Left hindlimb (tissue), 1 donor: ENCODE measurements at regions not wholly inside any gene's neighbourhood (a gene's known extent, or its start where the extent isn't known, plus 50 kb on each side); places are given as distances from the start of the nearest gene placed in this dataset.

Experiments used
- DNase-seq: peaks from one replicate; pipeline ENCODE4 v3.0.0-alpha.2; 2018

DNA sequence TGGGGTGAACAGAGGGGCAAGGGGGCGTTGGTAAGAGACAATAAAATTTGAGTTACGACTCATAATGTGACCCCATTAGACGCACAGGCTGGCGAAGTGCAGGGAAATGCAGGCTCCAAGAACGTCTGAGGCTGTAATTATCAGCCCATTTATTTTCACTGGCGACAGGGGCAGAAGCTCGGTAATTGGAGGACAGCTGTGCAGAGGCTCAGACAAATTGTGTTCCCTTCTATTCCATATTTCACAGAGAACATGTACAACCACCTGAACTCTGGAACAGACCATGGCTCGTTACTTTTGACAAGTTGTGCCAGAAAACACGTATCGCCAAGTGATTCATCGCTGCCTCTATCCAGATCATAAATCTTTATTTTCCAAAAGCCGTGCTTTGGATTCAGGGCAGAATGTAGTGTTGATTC is 137.3 kb upstream of the FRMD4A start:
- peak; percentile 46 for DNase-seq

DNA sequence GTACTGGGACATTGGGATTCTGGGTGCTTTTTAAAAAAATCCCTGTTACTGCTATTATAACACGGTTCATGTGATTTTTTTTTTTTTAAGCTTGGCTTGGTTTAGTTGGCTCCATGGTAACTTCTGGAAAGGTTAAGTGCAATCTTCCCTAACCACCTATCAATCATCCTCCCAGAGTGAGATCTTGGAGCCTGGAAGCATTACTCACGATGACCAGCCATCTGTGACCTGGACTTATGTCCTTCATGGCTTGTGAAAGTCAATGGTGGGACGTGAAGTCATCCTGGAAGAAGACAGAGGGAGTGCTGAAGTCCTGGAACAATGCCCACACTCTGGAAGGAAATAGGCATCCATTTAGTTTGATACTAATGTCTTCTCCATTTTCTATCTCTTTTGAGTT is 135.5 kb upstream of the FRMD4A start:
- DNase-seq: peak; percentile 46

DNA sequence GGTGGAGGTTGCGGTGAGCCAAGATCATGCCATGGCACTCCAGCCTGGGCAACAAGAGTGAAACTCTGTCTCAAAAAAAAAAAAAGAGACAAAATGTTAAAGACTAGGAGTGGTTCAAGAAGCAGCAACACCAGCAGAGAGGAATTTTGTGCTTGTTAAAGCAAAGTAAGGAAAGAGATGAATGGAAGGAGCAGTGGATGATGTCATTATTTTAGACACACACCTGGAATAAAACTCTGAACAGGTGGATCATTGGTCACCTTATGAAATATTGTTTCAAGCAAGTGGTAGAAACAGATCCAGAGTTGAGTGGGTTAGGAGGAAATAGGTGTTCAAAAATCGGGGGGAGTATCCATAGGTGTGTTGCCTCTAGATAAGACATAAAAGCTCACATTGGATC is 129.7 kb upstream of the FRMD4A start:
- DNase-seq: no peak

DNA sequence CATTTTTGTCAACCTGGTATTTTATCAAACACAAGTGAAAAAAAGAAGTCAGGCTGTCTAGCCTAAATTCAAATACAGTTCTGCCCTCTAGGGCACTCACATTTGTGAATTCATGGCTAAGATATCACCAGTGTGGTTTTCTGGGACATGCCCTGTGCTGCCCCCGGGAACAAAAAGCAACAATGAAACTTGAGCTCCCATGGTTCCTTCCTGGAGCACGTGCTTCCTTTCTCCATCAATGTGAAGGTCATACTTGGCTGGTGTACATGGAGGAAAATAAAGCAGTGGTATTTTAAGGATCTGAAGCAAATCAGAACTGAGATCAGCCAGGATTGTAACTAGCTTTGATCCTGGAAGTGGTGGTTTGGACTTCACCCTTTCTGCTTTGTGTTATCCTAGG is 128.9 kb upstream of the FRMD4A start:
- no peak for DNase-seq

DNA sequence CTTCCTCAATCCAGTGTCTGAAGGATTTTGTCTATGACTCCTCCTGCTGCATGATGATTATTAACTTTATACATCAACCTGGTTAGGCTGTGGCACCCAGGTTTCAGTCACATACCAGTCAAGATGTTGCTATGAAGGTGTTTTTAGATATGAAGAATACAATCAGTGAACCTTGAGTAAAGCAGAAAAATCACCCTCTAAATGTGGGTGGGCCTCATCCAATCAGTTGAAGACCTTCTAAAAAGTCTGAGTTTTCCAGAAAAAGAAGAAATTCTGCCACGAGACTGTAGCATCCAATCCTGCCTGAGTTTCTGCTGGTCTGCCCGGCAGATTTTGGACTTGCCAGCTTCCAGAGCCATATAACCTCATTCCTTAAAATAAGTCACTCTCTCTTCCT is 126.1 kb upstream of the FRMD4A start:
- DNase-seq: no peak

DNA sequence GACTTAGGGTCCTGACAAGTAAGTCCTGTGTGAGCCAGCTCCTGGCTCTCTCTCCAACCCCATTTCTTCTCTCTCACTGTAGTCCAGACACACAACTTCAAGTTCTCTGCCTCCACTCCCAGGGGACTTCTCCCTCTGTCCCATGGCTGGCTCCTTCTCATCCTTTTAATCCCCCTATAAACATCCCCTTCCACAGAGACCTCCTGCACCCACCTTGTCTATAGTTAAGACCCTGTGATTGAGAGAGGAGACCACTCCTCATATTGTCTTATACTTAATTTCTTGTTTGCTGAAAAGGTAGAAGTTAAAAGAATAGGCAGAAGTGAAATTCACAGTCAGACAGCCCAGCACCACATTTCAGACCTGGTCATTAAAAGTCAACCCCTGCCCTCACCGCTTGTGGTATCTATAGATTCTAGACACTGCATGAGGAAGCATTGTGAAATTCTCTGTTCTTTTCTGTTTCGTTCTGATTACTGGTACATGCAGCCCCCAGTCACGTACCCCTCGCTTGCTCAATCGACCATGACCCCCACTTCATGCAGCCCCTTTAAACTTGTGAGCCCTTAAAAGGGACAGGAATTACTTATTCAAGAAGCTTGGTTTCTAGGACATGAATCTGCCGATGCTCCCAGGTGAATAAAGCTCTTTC is 125.6 kb upstream of the FRMD4A start:
- no peak for DNase-seq

DNA sequence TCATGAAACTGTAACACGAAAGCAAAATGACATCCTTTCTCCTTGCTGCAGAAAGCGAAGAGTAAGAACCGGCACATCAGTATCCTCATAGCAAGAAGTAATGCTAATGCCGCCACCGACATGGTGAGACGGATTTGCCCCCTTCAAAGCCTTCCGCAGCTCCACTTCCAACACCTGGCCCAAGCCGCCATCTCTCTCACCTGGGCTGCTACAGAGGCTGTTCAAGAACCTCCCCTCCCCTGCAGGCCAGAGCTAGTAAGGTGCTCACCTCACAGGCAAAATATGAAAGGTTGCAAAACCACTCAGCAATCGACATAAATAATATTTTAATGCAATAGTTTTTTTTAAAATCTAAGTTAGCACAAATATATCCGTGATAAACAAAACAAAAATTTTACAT is 123.9 kb upstream of the FRMD4A start:
- DNase-seq: no peak

DNA sequence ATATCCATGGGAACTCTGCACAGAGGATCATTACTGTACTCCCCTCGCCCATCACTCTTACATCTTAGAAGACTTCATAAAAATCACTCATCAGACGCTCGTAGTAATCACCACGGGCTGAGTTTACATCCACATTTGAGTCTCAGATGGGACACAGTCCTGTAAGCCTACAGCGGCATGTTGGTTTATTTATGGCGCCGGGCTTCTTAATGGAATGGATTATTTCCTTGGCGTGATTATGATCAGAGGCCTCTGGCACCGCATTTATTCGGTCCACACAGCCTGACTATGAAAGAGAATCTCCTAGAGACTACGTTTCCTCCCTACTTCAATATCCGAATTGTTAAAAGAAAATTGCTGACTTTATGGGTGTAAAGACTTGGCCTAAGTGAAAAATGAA is 123.5 kb upstream of the FRMD4A start:
- DNase-seq: no peak

DNA sequence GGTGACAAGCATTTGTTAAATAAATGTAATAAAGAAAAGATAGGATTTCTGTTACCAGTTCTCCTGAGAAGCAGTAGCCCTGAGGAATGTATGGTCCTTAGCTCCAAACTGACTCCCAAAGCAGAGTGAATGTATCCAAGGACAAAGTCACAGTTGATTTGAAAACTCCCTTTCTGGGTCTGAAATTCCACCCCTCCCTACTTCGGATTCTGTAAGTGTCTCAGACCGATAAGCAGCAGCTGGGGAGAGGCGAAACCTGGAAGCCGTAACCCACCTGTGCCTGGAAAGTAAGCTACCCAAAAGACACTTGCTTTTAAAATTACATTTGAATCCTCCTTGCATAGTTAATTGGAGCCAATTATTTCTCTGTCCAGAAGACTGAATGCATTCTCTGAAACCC is 122.9 kb upstream of the FRMD4A start:
- no peak for DNase-seq

DNA sequence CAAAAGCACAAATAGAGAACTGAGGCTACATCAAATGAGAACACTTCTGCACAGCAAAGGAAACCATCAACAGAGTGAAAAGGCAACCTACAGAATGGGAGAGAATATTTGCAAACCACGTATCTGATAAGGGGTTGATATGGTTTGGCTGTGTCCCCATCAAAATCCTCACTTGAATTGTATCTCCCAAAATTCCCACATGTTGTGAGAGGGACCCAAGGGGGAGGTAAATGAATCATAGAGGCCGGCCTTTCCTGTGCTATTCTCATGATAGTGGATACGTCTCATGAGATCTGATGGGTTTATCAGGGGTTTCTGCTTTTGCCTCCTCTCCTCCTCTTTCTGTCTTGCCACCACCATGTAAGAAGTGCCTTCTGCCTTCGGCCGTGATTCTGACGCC is 120.6 kb upstream of the FRMD4A start:
- DNase-seq: no peak

DNA sequence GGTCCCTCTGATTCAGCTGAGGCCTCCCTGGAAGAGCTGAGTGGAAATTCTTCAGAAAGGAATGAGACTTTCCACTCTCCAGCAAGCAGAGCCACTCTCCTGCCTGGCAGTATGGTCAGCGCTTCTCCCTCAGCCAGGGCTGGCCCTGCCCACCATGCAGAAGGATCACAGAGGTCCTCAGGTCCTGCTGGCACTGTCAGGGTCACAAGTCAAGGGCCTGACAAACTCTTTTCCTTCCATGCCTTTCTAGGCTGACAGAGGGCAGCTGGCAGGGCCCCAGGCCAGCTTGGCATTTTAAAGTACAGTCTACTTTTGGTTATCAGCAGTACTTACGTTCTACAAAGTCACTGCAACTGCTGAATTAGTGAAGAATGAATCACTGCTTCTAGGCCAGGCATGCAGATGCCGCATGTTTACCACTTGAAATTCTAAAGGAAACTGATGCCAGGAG is 119.3 kb upstream of the FRMD4A start:
- peak; percentile 33 for DNase-seq

DNA sequence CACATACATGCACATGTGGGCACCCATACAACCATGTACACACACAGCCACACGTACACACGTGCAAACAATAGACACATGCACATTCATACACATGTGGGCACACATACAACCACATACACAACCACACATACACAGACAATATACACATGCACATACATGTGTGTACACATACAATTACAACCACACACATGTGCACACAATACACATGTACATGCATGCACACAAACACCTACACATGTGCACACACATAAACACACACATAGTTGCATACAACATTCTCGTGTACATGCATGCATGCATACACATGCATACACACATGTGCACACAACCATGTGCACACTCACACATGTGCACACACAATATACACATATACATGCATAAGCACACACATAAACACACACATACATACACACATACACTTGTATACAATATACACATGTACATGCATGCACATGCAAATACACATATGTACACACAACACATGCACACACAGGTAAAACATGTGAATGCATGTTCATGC is 118.6 kb upstream of the FRMD4A start:
- no peak for DNase-seq

DNA sequence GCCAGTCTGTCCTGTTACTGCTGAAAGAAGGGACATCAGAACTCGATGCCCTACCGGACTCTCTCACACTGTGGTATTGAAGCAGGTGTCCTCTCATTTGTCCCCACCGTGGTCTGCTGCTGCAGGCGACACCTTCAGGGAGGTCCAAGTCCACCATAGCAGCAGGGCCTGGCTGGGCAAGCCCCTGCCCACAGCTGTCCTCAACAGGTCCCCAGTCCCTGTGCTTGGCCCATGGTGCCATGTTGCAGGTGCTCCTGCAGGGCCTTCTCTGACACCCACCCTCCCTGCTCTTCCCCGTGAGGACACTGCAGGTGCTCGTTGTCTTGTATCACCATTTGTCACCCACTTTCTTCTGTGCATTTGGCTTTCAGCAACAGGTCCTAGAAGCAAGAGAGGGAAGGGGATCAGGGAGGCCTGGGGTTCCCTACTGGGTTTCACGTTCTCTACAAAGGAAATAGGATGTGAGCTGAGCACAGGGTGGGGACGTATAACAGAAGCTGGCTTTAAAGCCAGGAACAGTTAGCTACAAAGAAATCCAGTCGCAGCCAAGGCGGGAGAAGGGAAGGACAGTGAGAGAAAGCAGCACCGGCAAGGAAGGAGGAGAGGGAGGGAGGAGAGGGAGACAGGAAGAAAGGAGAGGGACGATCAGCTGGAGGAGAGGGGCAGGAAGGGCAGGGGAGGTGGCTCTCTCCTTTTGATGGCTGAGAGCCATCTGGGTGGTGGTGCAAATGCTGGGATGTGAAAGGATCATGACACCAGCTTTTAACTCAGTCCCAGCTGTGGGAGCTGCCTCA is 117.7 kb upstream of the FRMD4A start:
- no peak for DNase-seq

DNA sequence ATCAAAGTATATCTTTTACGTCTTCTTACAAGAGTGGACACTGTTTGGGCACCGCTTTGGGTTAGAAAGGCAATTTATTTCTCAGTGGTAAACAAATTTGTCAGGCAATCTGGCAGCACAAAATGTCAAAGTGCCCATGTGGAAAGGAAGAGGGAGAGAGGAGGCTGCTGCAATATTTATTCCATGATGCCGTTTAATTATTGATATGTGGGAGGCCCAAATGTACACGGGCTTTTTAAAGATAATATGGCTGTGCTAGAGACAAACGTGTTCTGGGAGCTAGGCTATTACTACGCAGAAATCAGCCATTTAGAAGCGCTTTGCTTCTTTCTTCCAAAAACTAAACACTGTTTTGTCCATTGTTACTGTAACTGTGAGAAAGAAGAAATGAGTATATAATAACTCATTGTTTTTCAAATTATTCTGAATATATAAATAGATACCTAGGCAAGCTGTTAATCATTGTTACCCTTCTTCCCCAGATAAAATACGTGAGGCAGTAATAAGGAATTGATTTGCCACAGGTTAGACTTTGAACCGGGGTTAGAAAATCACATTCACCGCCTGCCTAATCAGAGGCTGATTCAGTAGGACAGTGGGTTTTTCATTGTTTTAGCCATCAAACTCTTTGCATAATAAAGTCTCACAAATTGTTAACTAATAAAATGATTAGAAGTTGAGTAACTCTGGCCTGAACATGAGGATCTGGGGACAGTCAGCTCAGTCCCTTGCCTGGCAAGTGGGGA is 116.5 kb upstream of the FRMD4A start:
- no peak for DNase-seq

DNA sequence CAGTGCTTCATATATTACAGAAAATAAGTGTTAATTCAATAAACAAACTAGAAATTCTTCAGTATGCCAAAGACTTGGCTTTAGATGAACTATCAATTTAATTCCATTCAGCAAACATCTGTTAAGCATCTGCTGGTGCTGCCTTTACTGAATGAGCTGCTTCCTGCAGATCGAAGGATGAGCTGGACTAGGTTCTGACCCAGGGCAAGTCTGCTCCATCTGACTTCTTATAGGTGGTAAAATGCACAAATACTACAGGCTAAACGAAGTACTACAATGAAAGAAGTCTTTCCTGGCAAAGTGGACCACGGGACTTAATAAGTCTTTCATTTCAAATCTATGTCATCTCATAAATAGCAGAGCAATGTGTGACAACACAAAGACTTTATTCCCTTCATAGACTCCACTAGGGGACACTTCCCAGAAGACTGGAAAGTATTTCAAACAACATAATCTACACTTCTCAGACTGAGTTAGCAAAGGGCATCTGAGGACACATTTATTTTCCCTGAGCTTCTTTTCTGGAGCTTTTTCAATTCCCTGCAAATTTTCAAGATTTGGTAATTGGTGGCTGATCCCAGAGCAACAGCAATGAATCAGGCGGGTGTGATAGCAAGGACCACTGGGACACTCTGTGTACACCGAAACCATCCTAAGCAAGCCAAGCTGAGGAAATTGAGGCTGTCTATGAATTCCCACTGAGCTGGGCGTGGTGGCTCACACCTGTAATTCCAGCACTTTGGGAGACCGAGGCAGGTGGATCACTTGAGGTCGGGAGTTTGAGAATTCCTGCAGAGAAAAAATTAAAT is 108.9 kb upstream of the FRMD4A start:
- DNase-seq: no peak

DNA sequence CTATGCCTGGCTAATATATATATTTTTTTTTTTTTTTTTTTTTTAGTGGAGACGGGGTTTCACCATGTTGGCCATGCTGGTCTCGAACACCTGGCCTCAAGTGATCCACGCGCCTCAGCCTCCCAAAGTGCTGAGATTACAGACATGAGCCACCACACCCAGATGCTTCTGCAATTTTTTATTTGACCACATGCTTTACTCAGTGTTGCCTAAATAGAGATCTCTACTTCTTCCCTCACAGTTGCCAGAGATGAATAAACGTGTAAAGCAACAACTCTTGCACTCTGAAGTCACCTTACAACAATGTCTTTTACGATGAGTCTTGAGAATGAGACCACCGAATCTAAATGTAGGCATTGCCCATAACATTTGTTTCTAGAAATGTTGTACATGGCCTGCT is 107.9 kb upstream of the FRMD4A start:
- DNase-seq: no peak

DNA sequence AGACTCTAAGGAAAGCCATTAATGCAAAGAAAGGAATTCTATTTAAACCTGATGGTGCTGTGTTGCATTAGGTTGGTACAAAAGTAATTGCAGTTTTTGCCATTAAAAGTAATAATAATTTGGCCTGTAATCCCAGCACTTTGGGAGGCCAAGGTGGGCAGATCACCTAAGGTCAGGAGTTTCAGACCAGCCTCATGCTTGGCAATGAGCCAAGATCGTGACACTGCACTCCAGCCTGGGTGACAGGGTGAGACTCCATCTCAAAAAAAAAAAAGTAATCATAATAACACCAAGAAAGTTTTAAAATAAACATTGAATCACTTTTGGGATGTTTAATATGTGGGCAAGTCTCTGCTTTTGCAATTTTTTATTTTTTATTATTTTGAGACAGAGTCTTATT is 107.3 kb upstream of the FRMD4A start:
- no peak for DNase-seq

DNA sequence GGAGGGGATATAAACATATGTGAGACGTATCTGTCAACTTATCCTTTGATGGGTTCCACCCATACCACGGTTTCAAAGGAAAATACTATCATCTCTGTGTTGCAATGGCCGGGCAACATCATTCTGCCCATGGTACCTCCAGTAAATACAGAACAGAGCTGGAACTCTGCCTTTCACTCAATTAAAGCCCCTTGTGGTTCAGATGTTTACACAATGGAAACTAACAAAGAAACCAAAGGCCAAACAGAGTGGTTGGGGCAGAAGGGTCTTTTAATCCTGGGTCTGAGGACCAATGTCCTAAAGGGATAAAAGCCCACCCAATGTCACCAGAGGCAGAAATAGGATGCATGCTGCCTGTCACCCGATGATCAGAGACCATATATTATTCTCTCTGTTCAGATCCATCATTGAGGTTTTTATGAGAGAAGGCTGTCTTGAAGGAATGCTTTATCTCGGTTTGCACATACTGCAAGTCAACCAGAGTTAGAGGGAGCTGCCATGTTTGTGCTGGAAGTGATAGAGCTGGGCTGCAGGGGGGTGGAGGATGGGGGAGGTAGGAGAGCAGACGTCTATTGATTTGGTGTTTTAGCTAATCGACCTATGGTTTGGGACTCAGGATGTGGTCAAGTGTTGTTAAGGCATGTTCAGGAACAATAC is 105.4 kb upstream of the FRMD4A start:
- DNase-seq: no peak

DNA sequence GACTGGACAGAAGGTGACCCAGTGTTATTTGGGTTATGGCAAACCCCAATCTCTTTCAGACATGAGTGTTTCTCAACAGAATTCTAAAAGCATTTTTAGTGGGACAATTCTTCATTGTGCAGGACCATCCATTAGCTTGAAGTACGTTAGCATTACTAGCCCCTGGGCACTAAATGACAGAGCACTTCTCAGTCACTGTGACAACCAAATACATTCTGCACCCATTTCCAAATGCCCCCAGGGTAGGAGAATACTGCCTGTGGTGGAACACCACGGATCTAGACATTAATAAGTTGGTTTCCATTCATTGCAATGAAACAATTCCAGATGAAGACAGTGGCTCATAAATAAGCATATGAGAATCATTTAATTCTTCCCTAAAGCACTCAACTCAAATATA is 102.4 kb upstream of the FRMD4A start:
- DNase-seq: no peak

DNA sequence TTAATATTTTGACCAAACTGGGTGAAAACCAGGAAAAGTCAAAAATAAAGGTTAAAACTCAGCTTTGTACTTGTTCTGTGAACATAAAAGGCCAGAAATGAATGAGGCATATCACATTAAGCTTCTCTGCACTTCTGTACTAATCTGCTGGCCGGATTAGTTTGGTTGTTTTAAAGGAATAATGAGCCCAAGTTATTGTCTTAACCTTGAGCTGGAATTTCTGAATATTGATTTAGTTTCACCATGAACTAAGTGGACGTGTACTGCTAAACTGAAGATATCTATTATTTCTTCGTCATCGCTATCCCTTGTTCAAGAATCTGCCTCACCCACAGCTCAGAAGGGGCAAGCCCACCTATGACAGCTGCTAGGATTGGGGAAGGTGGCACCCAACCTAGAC is 101.1 kb upstream of the FRMD4A start:
- DNase-seq: no peak

DNA sequence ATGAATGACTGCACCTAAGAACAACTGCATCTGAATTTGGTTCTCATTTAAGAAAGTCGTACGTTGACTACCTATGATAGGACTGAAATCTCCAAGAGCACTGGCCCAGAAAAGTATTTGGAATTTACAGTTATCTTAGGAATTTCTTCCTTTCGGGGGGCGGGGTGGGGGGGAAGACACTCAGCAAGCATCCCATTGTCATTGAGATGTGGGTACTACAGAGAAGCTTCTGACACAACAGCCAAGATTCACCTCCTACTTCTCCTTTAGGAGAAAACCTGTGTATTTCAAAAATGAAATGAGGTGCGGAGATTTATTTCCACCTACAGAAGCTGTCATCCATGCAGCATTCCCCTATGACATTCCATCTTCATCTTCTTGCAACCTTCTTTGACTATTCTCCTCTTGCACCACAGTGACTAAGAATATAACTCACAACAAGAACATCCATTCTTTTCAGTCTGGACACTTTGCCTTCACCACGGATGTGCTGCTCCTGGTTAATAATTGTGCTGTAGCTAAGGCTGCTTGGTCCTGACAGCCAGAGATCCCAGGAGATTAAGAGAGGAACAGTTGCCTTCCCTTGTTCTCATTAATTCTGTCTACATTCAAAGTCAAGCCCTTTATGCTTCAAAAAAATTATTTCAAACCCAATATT is 98.4 kb upstream of the FRMD4A start:
- no peak for DNase-seq

DNA sequence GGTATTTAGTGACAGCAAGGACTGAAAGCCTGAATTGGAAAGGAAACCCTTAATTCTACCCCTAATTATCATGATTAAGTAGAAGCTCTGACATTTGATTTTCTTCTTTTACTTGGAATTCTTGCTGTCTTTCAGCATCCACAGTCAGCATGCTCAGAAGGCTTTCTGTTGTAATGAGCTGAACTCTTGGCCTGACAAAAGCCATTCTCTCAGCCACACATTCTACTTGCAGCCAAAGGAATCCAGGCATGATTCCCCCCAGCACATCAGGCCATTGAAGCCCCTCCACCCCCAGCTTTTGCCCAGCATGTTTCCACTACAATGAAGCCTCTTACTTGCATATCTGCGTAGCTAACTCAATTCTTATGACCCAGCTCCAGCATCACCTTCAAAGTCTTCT is 94.3 kb upstream of the FRMD4A start:
- no peak for DNase-seq
